Pancreas (tissue), 10 donors: ENCODE measurements at regions not wholly inside any gene's neighbourhood (a gene's known extent, or its start where the extent isn't known, plus 50 kb on each side); places are given as distances from the start of the nearest gene placed in this dataset.

ENCODE experiments used
- ATAC-seq, 4 donors: fragments of 200-7000 bp; cut with Tn5 transposase; one replicate each; pipeline versions ENCODE4 v1.8.0 to v1.9.1; 2020; ENCODE audit warnings: mild to moderate bottlenecking in 4 of 4, moderate library complexity in 4 of 4
- DNase-seq, 6 donors: peaks; one replicate each; pipeline ENCODE4 v3.0.0-alpha.2; 2020
- FAIRE-seq: peaks from 2 replicates; lab custom pipeline; 2012; peaks lifted over from hg19 to GRCh38; lab: Jason Lieb, UNC
- H3K27ac ChIP-seq, 4 donors: fragments of 200-600 bp; sonication (generic); 1 replicate in 3 of 4; 2 replicates in 1 of 4; pipeline versions ENCODE4 v1.5.0 to v1.8.0; 2020
- H3K27me3 ChIP-seq, 4 donors: fragments of 200-600 bp; one replicate each; pipeline ENCODE4 v1.8.0; 2021
- H3K36me3 ChIP-seq, 3 donors: fragments of 200-600 bp; sonication (generic) in 1 of 3; one replicate each; pipeline versions ENCODE4 v1.5.0 to v1.8.0; 2020 to 2021
- H3K4me1 ChIP-seq, 3 donors: fragments of 200-600 bp; one replicate each; pipeline ENCODE4 v1.8.0; 2021
- H3K4me3 ChIP-seq, 4 donors: fragments of 200-600 bp; sonication (generic) in 2 of 4; one replicate each; pipeline versions ENCODE4 v1.5.0 to v1.8.0; 2020 to 2021
- H3K9me3 ChIP-seq, 4 donors: fragments of 200-600 bp; one replicate each; pipeline ENCODE4 v1.8.0; 2021
- WGBS, 2 donors: extraction: QIAGEN DNeasy Blood & Tissue Kit; methylation state at CpG; one replicate each; pipeline ENCODE4 v1.1.7; 2013; 5-methylcytosine and 5-hydroxymethylcytosine counted together
- intact Hi-C, 3 donors: fragments of 100-400 bp; cut with DNase I; formaldehyde crosslinking; loops; one replicate each; pipeline versions ENCODE4 v1.11.1 to v1.14.2; 2022
- TF ChIP-seq, protein P1 (sequence below), 4 donors: fragments of 200-600 bp; sonication (generic) in 3 of 4; IDR thresholded peaks; one replicate each; pipeline versions ENCODE4 v1.5.0 to v1.8.0; 2021; ENCODE audit warnings: antibody characterized with exemption in 4 of 4
- donor health status: healthy with polysubstance abuse.
- donor health status: DM: no; HTN: no; CAD: no; lungs with moderate emphysema.
- donor health status: DM: no; HTN: no; CAD: no.
- donor health status: control.
- donor health status: control.
- donor health status: Bipolar disorder and iron deficiency.
- donor health status: DM: yes; HTN: yes; CAD: no.
- donor health status: DM: no; HTN: no; CAD: no.
- donor health status: DM: no; HTN: no; CAD: no.
- donor health status: DM: yes; HTN: yes; CAD: no.

DNA sequence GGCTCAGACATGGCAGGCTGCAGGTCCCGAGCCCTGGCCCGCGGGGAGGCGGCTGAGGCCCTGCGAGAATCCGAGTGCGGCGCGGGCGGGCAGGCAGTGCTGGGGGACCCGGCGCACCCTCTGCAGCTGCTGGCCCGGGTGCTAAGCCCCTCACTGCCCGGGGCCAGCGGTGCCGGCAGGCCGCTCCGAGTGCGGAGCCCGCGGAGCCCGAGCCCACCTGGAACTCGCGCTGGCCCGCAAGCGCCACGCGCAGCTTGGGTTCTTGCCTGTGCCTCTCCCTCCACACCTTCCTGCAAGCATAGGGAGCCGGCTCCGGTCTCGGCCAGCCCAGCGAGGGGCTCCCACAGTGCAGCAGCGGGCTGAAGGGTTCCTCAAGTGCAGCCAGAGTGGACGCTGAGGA lies 97.5 kb downstream of the QDPR start:
- WGBS, 2 donors: 82% methylated on average over 34 of the region's 34 CpGs
- TF ChIP-seq, protein P1, sequence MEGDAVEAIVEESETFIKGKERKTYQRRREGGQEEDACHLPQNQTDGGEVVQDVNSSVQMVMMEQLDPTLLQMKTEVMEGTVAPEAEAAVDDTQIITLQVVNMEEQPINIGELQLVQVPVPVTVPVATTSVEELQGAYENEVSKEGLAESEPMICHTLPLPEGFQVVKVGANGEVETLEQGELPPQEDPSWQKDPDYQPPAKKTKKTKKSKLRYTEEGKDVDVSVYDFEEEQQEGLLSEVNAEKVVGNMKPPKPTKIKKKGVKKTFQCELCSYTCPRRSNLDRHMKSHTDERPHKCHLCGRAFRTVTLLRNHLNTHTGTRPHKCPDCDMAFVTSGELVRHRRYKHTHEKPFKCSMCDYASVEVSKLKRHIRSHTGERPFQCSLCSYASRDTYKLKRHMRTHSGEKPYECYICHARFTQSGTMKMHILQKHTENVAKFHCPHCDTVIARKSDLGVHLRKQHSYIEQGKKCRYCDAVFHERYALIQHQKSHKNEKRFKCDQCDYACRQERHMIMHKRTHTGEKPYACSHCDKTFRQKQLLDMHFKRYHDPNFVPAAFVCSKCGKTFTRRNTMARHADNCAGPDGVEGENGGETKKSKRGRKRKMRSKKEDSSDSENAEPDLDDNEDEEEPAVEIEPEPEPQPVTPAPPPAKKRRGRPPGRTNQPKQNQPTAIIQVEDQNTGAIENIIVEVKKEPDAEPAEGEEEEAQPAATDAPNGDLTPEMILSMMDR (IDR thresholded peaks at IDR 0.05): no peak
- Histone ChIP-seq H3K27ac (no peak overlapping the region), H3K9me3 (no peaks in the 10 kb centered on the region), H3K27me3 (peaks cover 0 to 4% (median 0%) of the 10 kb centered on the region in 4 donors), H3K36me3 (no peaks in the 10 kb centered on the region), H3K4me3 (no peak overlapping the region), H3K4me1 (no peaks in the 10 kb centered on the region)
- no peak for ATAC-seq
- intact Hi-C loops: no loop called here
- DNase-seq: peak in 1 of 6 donors; percentile 54
- no peak for FAIRE-seq

DNA sequence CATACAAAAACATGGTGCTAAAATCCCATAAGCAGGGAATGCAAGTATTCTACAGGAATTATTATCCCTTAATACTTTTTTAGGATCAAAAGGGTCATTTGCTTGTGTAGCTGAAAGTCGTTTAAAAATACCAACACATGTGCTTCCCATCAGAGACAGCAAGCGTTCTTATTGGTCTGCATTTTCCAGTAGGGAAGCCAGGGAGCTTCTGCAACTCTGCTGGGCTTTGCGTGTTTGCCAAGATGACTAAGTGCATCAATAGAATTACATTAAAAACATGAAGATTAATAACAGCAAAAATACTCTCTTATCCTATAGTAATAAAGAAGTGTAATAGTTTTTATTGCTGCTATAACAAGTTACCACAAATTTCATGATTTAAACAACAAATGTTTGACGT lies 111.2 kb downstream of the QDPR start:
- WGBS, 2 donors: 58 to 69% methylated on average over 4 of the region's 4 CpGs
- Histone ChIP-seq H3K27me3 (no peaks in the 10 kb centered on the region), H3K27ac (no peak overlapping the region), H3K4me3 (no peak overlapping the region), H3K9me3 (no peaks in the 10 kb centered on the region), H3K4me1 (no peaks in the 10 kb centered on the region), H3K36me3 (no peaks in the 10 kb centered on the region)
- DNase-seq (no peak), FAIRE-seq (no peak), ATAC-seq (no peak)
- intact Hi-C loops: no loop called here
- TF ChIP-seq, protein P1 (IDR thresholded peaks at IDR 0.05): no peak

DNA sequence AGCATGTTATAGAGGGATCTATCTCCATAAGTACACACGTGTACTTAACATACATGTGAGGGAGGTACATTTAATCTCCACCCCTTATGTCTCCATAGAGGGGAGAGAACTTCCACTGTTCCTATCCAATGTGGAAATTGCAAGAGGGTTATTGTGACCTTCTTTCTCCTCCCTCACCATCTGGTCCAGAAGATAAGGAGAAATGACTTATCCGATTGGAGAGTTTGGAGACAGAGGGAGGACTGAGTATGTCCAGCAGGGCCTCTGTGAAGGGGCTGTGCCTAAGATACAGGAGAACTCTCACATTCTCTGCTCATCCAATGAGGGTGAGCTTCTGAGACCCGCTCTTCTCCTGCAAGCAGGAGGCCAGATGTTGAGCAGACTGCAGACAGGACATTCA lies 113.1 kb downstream of the QDPR start:
- no peaks in the 10 kb centered on the region for H3K4me1 ChIP-seq
- ATAC-seq (no peak), FAIRE-seq (no peak), DNase-seq (no peak)
- no peaks in the 10 kb centered on the region for H3K27me3 ChIP-seq
- 62 to 66% methylated on average over 3 of the region's 3 CpGs for WGBS, 2 donors
- intact Hi-C loops: no loop called here
- H3K27ac ChIP-seq: no peak overlapping the region
- TF ChIP-seq, protein P1 (IDR thresholded peaks at IDR 0.05): no peak
- no peaks in the 10 kb centered on the region for H3K9me3 ChIP-seq
- H3K36me3 ChIP-seq: no peaks in the 10 kb centered on the region
- no peak overlapping the region for H3K4me3 ChIP-seq

DNA sequence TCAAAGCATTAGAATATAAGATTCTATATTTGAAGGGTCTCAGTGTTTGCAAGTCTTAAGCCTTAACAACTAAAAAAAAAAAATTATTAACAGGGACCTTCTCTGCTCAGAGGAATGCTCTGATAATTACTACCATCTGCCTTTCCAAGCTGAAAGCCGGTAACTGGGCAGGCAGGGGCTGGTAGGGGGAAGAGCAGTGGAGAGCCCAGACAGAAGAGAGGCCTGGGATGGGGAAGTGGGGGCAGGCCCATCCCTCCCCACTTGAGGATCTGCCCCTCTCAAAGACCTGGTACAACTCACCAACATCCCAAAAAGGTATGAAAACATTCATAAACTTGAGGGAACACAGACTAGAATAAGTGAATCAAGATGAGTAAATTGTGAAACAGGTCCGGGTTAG lies 113.9 kb downstream of the QDPR start:
- no peak for DNase-seq
- no peak overlapping the region for H3K27ac ChIP-seq
- no peaks in the 10 kb centered on the region for H3K9me3 ChIP-seq
- TF ChIP-seq, protein P1 (IDR thresholded peaks at IDR 0.05): no peak
- H3K4me1 ChIP-seq: no peaks in the 10 kb centered on the region
- whole genome bisulfite sequencing, 2 donors: 68 to 74% methylated on average over 2 of the region's 2 CpGs
- ATAC-seq: no peak
- intact Hi-C loops: no loop called here
- FAIRE-seq: no peak
- no peaks in the 10 kb centered on the region for H3K27me3 ChIP-seq
- H3K36me3 ChIP-seq: no peaks in the 10 kb centered on the region
- no peak overlapping the region for H3K4me3 ChIP-seq

DNA sequence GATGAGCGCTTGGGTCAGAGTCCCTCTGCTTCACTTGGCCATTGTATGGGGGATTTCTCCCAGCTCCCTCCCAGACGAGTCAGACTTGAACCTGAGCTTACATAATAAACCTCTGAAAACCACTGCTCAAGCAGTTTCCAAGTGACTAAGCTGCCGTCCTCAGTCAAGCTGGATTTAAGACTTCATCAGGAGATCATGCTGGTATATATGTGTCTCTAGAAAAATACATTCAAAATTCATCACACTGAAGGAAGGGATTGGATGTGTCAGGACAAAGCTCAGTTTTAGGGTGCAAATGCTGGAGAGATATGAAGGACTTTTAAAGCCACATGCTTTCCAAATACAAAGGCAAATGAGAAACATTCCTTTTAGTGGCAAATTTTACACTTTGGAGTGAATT lies 114.3 kb downstream of the QDPR start:
- WGBS, 2 donors: 38 to 41% methylated on average over 3 of the region's 3 CpGs
- no peaks in the 10 kb centered on the region for H3K36me3 ChIP-seq
- intact Hi-C loops: no loop called here
- no peak for FAIRE-seq
- H3K4me1 ChIP-seq: no peaks in the 10 kb centered on the region
- H3K27me3 ChIP-seq: no peaks in the 10 kb centered on the region
- no peak overlapping the region for H3K4me3 ChIP-seq
- no peak overlapping the region for H3K27ac ChIP-seq
- TF ChIP-seq, protein P1 (IDR thresholded peaks at IDR 0.05): no peak
- H3K9me3 ChIP-seq: no peaks in the 10 kb centered on the region
- ATAC-seq: no peak
- DNase-seq: no peak
